Natural killer cell treated with Interleukin-12 subunit alpha and Interleukin-12 subunit beta and Interleukin-15 and Interleukin-18, amount 100 ng/mL, for 72 hours (primary cell): ENCODE measurements at regions not wholly inside any gene's neighbourhood (a gene's known extent, or its start where the extent isn't known, plus 50 kb on each side); places are given as distances from the start of the nearest gene placed in this dataset.
A peak's percentile ranks its signal among the peaks of the same experiment; 100 is the strongest.

ENCODE experiments used
- ATAC-seq, 2 donors: fragments of 150-1000 bp; cut with Tn5 transposase in 1 of 2; sonication (Bioruptor Pico), chemical (Tn5 transposase) in 1 of 2; 2 replicates each; pipeline ENCODE4 v1.10.0; 2021
- DNase-seq: peaks from one replicate; pipeline ENCODE4 v3.0.0; 2022; ENCODE audit warnings: low spot score
- H3K27ac Mint-ChIP-seq, 2 donors: 1 replicate in 1 of 2; 2 replicates in 1 of 2; pipeline ENCODE4 v1.8.0; 2022; ENCODE audit warnings: mixed read lengths in 2 of 2, mild to moderate bottlenecking in 1 of 2, moderate library complexity in 1 of 2
- H3K27me3 Mint-ChIP-seq, 2 donors: 1 replicate in 1 of 2; 2 replicates in 1 of 2; pipeline ENCODE4 v1.8.0; 2022; ENCODE audit warnings: mixed read lengths in 2 of 2
- H3K36me3 Mint-ChIP-seq: one replicate; pipeline ENCODE4 v1.8.0; 2022; ENCODE audit warnings: mixed read lengths
- H3K4me1 Mint-ChIP-seq, 2 donors: 1 replicate in 1 of 2; 2 replicates in 1 of 2; pipeline ENCODE4 v1.8.0; 2022; ENCODE audit warnings: low read depth in 2 of 2, mixed read lengths in 2 of 2, mild to moderate bottlenecking in 1 of 2
- H3K4me3 Mint-ChIP-seq: one replicate; pipeline ENCODE4 v1.8.0; 2022; ENCODE audit warnings: mixed read lengths
- H3K9me3 Mint-ChIP-seq: 2 replicates; pipeline ENCODE4 v1.8.0; 2022; ENCODE audit warnings: mixed read lengths

GRCh38 chr5:173774271-173774761 is 113.8 kb upstream of the CPEB4 start:
- no peak for ATAC-seq
- H3K27ac Mint-ChIP-seq, result no peak overlapping the region
- H3K36me3 Mint-ChIP-seq, result no peaks in the 10 kb centered on the region

GRCh38 chr5:173775261-173776197 is 112.6 kb upstream of the CPEB4 start:
- ATAC-seq (no peak), DNase-seq (no peak)
- Mint-ChIP-seq H3K27ac (no peak overlapping the region), H3K4me3 (no peak overlapping the region), H3K4me1 (no peaks in the 10 kb centered on the region), H3K27me3 (peaks cover 6 to 14% of the 10 kb centered on the region in 2 donors), H3K36me3 (no peaks in the 10 kb centered on the region), H3K9me3 (no peaks in the 10 kb centered on the region)

More at GRCh38 chr5:173774271-173774761, 113.8 kb upstream of the CPEB4 start:
- Mint-ChIP-seq H3K27me3 (peaks cover 6 to 13% of the 10 kb centered on the region in 2 donors), H3K9me3 (no peaks in the 10 kb centered on the region), H3K4me1 (no peaks in the 10 kb centered on the region), H3K4me3 (no peak overlapping the region)
- no peak for DNase-seq

GRCh38 chr5:173777149-173777548 is 111.0 kb upstream of the CPEB4 start:
- Mint-ChIP-seq H3K36me3 (no peaks in the 10 kb centered on the region), H3K27ac (no peak overlapping the region)

GRCh38 chr5:173777674-173778073 is 110.5 kb upstream of the CPEB4 start:
- Mint-ChIP-seq H3K4me1 (peaks cover 8 to 14% of the 10 kb centered on the region in 2 donors), H3K27me3 (peaks cover 6 to 13% of the 10 kb centered on the region in 2 donors), H3K27ac (no peak overlapping the region), H3K36me3 (no peaks in the 10 kb centered on the region), H3K4me3 (no peak overlapping the region), H3K9me3 (no peaks in the 10 kb centered on the region)
- DNase-seq (no peak), ATAC-seq (no peak)

More at GRCh38 chr5:173777149-173777548, 111.0 kb upstream of the CPEB4 start:
- ATAC-seq, result no peak
- Mint-ChIP-seq H3K4me3 (no peak overlapping the region), H3K9me3 (no peaks in the 10 kb centered on the region), H3K27me3 (peaks cover 6 to 16% of the 10 kb centered on the region in 2 donors), H3K4me1 (peaks cover 6 to 10% of the 10 kb centered on the region in 2 donors)
- DNase-seq, result no peak

- no peaks in the 10 kb centered on the region for H3K9me3 Mint-ChIP-seq
- H3K27ac Mint-ChIP-seq, result no peak overlapping the region
- no peak overlapping the region for H3K4me3 Mint-ChIP-seq
- peaks cover 6 to 13% of the 10 kb centered on the region in 2 donors for H3K27me3 Mint-ChIP-seq
- peaks cover 8 to 14% of the 10 kb centered on the region in 2 donors for H3K4me1 Mint-ChIP-seq
- H3K36me3 Mint-ChIP-seq, result no peaks in the 10 kb centered on the region
- DNase-seq (no peak), ATAC-seq (no peak)
These were observed 109.9 kb upstream of the CPEB4 start for GRCh38 chr5:173778152-173778782.

- Mint-ChIP-seq H3K4me1 (peaks cover 8 to 14% of the 10 kb centered on the region in 2 donors), H3K36me3 (no peaks in the 10 kb centered on the region), H3K27ac (no peak overlapping the region), H3K27me3 (peaks cover 6 to 13% of the 10 kb centered on the region in 2 donors), H3K4me3 (no peak overlapping the region), H3K9me3 (no peaks in the 10 kb centered on the region)
- DNase-seq (no peak), ATAC-seq (no peak)
These were observed 109.3 kb upstream of the CPEB4 start for GRCh38 chr5:173778784-173779304.

- DNase-seq (no peak), ATAC-seq (no peak)
These were observed 107.6 kb upstream of the CPEB4 start for GRCh38 chr5:173780235-173781234.

GRCh38 chr5:173781432-173781815 is 106.7 kb upstream of the CPEB4 start:
- Mint-ChIP-seq H3K4me1 (peaks cover 8 to 14% of the 10 kb centered on the region in 2 donors), H3K36me3 (no peaks in the 10 kb centered on the region), H3K27me3 (peaks cover 0 to 9% of the 10 kb centered on the region in 2 donors), H3K27ac (peak overlapping the region; percentile 28 to 71), H3K4me3 (peak overlapping the region; percentile 49), H3K9me3 (no peaks in the 10 kb centered on the region)
- DNase-seq (no peak), ATAC-seq (no peak)

More at GRCh38 chr5:173780235-173781234, 107.6 kb upstream of the CPEB4 start:
- H3K27me3 Mint-ChIP-seq, result peaks cover 1 to 7% of the 10 kb centered on the region in 2 donors
- H3K27ac Mint-ChIP-seq, result peak overlapping the region in 1 of 2 donors; percentile 71
- H3K4me1 Mint-ChIP-seq, result peaks cover 8 to 14% of the 10 kb centered on the region in 2 donors
- H3K36me3 Mint-ChIP-seq, result no peaks in the 10 kb centered on the region
- H3K9me3 Mint-ChIP-seq, result no peaks in the 10 kb centered on the region
- no peak overlapping the region for H3K4me3 Mint-ChIP-seq

- no peaks in the 10 kb centered on the region for H3K36me3 Mint-ChIP-seq
- peak overlapping the region; percentile 28 to 71 for H3K27ac Mint-ChIP-seq
- DNase-seq (no peak), ATAC-seq (peak; percentile 66 to 68)
- H3K4me3 Mint-ChIP-seq, result peak overlapping the region; percentile 49
- H3K4me1 Mint-ChIP-seq, result peaks cover 8 to 21% of the 10 kb centered on the region in 2 donors
- H3K9me3 Mint-ChIP-seq, result no peaks in the 10 kb centered on the region
- peaks cover 4 to 13% of the 10 kb centered on the region in 2 donors for H3K27me3 Mint-ChIP-seq
These were observed 106.1 kb upstream of the CPEB4 start for GRCh38 chr5:173781816-173782670.

GRCh38 chr5:173782671-173783101 is 105.5 kb upstream of the CPEB4 start:
- Mint-ChIP-seq H3K4me3 (no peak overlapping the region), H3K36me3 (no peaks in the 10 kb centered on the region), H3K27me3 (peaks cover 10 to 13% of the 10 kb centered on the region in 2 donors), H3K4me1 (peaks cover 8 to 21% of the 10 kb centered on the region in 2 donors), H3K9me3 (no peaks in the 10 kb centered on the region), H3K27ac (peak overlapping the region; percentile 28 to 71)
- ATAC-seq (no peak), DNase-seq (no peak)

- no peak overlapping the region for H3K4me3 Mint-ChIP-seq
- no peaks in the 10 kb centered on the region for H3K36me3 Mint-ChIP-seq
- ATAC-seq, result no peak
- H3K9me3 Mint-ChIP-seq, result no peaks in the 10 kb centered on the region
- H3K27ac Mint-ChIP-seq, result peak overlapping the region in 1 of 2 donors; percentile 48
- no peak for DNase-seq
- H3K4me1 Mint-ChIP-seq, result peaks cover 8 to 21% of the 10 kb centered on the region in 2 donors
- H3K27me3 Mint-ChIP-seq, result peaks cover 10 to 13% of the 10 kb centered on the region in 2 donors
These were observed 104.8 kb upstream of the CPEB4 start for GRCh38 chr5:173783371-173783770.

GRCh38 chr5:173785400-173785799 is 102.7 kb upstream of the CPEB4 start:
- H3K36me3 Mint-ChIP-seq, result no peaks in the 10 kb centered on the region
- DNase-seq (no peak), ATAC-seq (no peak)
- H3K27me3 Mint-ChIP-seq, result peaks cover 9 to 10% of the 10 kb centered on the region in 2 donors
- H3K9me3 Mint-ChIP-seq, result no peaks in the 10 kb centered on the region
- no peak overlapping the region for H3K27ac Mint-ChIP-seq
- peaks cover 8 to 21% of the 10 kb centered on the region in 2 donors for H3K4me1 Mint-ChIP-seq
- no peak overlapping the region for H3K4me3 Mint-ChIP-seq
